DMS 273 (cell line): ENCODE measurements at regions not wholly inside any gene's neighbourhood (a gene's known extent, or its start where the extent isn't known, plus 50 kb on each side); places are given as distances from the start of the nearest gene placed in this dataset.
"Not testable (repeated sequence)": the region's sequence is repeated elsewhere in the genome, so short reads cannot be mapped to it uniquely, and the experiment has no call there.

ENCODE experiments used
- DNase-seq: peaks from one replicate; lab custom pipeline; 2025; ENCODE audit not compliant: unreplicated experiment; lab: John Stamatoyannopoulos, UW

DNA sequence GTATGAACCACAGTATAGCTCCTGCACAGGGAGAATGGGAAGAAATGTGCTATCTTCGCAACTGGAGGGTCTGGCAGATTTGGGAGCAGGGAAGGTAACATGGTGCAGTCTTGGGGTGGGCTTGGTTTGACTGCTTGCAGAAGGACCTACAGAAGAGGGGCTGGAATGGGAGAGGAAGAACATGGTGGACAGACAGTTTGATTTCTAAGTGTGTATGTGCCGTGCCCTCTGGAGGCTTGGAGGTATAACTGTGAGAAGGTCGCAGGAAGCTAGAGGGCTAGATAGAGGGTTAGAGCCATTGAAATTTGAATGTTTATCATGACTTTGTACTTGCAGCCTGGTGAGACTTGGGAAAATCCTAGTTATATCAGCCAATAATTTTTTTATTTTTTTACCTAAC, 169.2 kb downstream of the SQOR start:
- no peak for DNase-seq

DNA sequence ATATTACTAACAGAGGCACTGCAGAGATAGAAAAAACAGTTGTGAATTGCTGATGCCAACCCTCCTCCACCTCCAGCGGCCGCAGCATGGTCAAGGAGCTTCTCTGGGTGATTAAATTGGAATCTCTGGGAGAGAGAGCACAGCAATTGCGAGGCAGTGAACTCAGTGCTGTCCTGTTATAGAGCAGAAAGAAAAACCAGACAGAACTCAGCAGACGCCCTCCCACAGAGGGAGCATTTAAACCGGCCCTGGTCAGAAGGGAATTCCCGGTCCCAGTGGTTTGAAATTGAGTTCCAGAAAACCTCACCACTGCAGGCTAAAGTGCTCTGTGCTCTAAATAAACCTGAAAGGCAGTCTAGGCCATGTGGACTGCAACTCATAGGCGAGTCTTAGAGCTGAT, 175.4 kb downstream of the SQOR start:
- DNase-seq, result no peak

DNA sequence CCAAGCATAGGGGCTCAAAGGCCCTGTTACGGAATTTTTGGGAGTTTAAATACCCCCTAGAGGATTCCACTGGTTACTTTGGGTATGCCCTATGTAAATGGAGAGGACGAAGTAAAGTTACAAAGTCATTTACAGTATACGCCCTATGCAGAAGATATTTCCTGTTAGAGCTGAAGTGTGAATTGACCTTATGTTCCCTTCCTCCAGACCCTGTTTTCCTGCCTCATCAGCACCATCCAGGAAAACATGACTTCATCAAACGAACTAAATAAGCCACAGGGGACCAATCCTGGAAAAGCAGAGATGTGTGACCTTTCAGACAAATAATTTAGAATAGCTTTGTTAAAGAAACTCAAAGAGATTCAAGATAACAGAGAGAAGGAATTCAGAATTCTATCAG, 177.4 kb downstream of the SQOR start:
- DNase-seq, result no peak

DNA sequence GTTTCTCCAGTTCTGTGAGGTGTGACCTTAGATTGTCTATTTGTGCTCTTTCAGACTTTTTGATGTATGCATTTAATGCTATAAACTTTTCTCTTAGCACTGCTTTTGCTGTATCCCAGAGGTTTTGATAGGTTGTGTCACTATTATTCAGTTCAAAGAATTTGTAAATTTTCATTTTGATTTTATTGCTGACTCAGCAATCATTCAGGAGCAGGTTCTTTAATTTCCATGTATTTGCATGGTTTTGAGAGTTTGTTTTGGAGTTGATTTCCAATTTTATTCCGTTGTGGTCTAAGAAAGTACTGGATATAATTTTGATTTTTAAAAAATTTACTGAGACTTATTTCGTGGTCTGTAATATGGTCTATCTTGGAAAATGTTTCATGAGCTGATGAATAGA, 182.7 kb downstream of the SQOR start:
- not testable (repeated sequence) for DNase-seq

DNA sequence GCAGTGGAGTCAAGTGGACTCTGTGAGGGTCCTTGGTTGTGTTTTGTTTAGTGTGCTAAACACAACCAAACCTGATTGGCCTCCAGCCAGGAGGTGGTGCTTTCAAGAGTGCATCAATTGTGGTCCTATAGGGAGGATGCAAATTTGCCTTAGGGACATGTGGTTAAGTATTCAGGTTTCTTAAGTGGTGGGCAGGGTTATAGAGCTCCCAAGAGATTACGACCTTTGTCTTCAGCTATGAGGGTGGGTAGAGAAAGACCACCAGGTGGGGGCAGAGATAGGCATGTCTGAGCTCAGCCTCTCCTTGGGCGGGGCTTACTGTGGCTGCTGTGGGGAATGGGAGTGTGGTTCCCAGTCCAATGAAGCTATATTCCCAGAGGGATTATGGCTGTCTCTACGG, 186.6 kb downstream of the SQOR start:
- DNase-seq, result no peak

DNA sequence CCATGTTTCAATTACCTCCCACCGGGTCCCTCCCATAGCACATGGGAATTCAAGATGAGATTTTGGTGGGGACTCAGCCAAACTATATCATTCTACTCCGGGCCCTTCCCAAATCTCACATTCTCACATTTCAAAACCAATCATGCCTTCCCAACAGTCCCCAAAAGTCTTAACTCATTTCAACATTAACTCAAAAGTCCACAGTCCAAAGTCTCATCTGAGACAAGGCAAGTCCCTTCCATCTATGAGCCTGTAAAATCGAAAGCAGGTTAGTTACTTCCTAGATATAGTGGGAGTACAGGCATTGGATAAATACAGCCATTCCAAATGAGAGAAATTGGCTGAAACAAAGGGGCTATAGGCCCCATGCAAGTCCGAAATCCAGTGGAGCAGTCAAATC, 188.1 kb downstream of the SQOR start:
- DNase-seq, result not testable (repeated sequence)

DNA sequence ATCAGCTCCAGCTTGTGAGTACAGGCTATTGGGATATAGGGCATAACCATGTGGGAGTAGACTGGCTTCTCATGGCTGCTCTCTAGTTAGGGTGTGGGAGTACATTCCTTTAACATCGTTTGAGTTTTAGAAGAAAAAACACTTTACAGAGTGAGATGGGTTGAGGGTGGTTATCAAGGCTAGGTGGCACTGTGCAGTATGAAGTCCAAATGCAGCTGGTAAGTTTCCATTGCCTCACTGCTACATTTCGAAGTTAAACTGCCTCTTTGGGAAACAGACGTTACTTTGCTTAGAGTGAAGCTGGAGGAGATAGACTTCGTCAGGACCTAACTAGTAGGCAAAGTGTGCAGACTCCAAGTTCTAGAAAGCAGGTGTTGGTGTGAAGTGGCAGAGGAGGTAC, 192.4 kb downstream of the SQOR start:
- DNase-seq, result no peak

DNA sequence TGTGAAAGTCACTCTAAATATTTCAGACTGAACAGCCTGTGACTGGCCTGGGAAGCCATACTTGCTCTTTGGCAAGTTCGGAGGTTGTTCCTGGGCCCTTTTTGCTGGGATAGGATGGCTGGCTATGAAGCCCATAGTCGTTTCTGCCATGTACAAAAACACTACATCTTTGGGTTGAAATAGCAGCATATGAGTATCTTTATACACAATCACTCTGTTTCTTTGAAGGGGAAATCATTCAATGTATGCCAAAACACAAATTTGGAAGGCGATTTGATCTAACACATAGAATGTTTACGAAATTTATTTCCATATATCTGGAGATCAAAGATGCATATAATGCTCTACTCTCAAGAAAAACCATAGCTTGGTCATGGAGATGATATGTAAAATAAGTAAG, 192.9 kb downstream of the SQOR start:
- DNase-seq, result no peak

DNA sequence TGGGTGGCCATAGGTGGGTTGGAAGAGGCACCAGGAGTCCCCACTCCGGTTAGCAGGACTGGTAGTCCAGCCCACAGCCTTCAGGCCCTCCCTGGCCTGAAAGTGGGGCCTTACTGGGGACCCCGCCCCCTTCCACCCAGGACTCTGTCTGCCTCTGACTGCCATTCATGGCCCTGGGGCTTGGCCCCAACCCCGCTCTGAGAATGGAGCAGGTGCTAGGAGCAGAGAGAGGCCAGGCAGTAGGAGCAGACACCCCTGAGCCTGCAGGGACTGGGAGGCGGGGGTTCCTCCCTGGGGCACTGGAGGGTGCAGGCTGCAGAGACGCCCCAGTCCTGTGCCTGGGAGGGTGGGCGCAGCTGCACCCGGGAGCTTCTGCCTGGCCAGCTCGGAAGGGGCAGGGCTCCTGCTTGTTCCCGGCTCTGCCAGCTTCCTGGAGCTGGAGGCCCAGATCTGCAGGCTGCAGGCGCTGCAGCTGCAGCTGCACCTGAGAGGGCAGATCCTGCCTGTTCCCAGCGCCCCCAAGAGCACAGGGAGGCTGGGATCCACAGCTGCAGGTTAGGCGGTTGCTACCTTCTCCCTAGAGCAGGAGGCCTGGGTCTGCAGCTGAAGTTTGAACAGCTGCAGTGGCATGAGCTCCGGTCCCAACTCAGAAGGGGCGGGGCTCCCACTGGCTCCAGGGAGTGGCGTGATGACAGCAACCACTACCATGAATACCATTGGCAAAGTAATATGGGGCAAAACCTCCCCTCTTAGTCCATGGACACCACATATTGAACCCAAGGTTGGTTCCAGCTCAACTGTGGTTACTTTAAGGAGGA, 194.7 kb downstream of the SQOR start:
- no peak for DNase-seq

DNA sequence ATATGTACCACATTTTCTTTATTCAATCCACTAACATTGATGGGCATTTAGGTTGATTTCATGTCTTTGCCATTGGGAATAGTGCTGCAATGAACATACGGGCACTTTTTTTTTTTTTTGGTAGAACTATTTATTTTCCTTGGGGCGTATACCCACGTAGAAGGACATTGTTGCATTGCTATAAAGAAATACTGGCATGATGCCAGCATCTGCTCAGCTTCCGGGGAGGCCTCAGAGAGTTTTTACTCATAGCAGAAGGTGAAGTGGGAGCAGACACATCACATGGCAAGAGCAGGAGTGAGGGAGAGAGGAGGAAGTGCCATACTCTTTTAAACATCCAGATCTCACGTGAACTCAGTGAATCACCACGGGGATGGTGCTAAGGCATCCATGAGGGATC, 197.0 kb downstream of the SQOR start:
- DNase-seq, result no peak

DNA sequence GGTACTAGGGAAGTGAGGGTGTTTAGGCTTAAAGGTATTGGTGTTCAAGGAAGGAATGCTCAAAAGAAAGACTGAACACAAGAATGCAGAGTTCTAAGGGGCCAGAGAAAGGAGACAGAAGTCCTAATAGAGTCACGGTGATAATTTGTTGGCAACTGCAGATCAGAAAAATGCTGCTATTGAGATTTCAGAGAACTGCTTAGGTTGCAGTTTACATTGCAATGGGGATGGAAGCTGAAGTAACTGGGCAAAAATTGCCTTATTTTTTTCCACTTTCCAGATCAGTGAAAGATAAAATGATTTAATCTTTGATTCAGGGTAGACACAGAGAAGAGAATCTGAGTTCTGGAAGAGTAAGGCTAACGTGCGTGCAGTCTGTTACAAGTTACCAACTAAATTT, 199.8 kb downstream of the SQOR start:
- no peak for DNase-seq

DNA sequence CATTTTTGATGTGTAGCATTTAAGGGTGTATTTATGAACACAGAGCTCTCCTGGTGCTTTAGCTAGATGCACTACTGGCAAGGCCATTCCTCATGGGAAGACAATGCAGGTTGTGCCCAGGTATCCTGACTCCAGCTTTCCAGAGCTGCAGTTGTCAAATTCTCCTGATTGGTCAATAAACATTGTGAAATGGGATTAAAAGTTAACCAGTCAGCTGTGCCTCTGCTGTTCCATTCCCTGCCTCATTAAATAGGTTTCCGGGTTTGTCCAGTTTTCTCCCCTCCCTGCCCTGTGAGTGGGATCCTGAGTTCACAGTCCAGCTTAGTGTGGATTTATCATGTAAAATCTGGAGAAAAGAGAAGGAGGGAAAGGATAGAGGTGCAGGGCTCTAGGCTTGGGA, 207.3 kb downstream of the SQOR start:
- DNase-seq, result no peak

DNA sequence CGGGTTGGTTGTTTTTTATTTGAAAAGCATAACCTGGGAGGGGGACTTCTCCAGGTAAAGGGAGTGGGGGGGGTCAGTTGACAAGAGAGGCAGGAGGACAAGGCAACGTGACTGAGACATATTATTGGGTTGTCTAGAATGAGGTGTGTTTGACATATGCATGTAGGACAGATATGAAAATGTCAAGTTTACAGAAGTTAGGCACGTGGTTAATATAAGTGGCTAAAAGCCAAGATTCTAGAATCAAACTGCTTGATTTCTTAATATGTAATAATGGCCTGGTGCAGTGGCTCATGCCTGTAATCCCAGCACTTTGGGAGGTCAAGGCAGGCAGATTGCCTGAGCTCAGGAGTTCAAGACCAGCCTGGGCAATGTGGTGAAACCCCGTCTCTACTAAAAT, 212.8 kb downstream of the SQOR start:
- DNase-seq, result no peak

DNA sequence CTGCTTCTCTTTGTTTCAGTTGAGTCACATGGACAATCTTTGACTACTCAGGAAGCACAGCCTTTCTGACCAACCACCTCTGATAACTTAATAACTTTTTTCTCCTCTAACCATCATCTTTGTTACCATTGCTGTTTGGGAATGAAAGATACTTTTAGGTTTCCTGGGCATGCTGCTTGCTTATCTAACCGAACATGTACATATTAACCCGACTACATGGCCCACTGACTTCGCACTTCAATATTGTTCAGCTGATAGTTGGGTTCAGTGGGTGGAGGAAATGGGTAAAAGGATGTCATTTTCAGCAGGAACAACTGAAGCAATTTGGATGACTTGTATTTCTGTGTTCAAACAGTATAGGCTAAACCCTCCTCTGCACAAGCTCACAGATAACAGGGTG, 214.3 kb downstream of the SQOR start:
- no peak for DNase-seq

DNA sequence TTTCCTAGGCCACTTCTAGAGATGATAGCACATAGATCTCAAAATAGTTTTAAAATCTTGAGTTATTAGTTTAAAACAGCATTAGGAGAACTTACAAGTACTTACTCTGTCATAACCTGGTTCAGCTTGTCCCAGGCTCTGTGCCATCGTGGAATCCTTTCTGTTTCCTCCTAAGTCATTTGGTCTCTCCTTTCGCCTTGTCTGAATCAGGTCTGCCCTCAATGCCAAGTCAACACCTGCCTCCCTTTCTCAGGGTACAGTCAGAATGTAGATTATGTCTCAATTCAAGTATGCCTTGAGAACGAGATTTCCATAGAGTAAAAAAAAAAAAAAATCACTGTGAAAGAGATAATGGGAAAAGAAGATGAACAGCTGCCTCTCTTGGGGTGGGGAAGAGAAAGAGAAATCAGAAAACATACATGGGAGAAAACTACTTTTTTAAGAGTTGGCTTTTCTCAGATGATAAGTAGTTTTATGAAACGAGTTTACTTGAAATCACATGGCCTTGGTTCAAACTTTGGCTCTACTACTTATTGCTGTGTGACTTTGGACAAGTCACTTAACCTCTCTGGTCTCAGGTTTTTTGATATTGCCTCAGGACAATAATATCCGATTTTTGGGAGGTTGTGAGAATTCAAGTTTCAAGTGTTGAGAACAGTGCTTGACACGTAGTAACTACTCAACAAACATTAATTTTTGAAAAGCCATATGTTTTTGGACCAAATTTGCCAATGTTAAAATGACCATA, 219.8 kb downstream of the SQOR start:
- DNase-seq, result no peak

DNA sequence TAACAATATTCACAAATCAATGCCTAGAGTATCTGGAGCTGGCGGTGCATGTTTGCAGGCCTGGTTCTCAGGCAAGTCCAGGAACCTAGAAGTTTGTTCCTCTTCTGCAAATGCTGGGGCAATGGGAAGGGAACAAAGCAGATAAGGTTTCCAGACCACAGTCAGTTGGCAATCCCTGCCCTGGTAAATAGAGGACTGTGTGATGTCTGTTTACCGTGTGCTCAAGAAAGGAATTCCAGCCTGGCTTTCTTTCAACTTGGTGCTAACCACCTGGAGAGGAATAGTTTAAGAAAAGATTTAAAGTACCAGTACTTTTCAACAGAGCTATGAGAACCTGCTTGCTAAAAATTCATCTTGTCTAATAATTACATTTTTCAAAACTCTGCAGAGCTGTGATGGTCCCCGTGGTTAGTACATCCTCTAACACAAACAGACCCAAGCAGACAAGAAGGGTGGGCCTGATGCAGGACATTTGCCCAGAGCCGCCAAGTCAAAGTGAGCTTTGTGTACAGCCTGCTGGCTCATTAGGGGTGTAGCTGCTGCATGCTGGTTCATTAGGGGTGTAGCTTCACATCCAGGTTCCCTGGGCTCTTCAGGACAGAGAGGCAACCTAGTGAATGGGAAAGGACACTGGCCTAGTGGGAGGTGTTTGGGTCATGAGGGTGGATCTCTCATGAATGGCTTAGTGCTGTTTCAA, 220.5 kb downstream of the SQOR start:
- DNase-seq, result no peak

DNA sequence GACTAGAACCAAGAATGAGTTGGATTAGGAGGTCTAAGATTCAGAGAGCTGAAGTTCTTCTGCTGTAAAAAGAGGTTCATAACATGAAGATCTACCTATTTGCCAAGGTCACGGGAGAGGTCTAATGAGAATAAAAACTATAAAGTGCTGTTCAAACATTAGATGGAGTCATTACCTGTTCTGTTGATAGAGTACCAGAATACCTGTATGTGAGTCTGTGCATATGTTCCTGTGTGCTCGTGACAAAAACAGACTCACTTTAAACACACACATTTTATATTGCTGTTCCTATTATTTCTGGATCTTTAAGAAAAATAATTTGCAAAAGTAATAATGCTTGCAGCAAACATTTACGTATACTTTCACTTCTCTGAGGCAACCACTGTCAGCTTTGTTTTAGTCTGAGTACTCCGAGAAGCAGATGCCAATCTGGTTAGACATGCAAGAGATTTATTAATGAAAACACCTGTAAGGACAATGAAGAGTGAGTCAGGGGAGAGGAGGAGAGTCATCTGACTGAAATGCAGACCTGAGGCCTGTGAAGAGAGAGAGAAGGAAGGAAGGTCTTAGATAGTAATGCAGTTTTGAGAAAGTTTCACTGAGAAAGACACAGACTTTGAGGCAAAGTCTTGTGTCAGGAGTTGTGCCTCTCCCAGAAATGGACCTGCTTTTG, 221.2 kb downstream of the SQOR start:
- DNase-seq, result no peak

DNA sequence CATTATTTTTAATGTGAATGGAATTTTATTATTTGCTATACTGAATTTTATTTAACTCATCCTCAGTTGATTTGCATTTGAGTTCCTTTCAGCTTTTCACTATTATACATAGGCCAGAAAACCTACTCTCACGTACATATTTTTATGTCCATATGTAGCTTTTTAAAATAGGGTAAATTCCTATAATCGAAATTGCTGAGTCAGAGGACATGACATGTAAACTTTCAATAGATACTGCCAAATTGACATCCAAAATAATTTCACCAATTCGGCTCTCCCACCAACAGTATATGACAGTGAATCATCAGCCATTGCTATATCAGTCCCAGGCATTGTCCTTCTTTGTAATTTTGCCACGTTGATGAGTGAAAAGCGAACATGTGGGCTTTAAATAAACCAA, 222.5 kb downstream of the SQOR start:
- DNase-seq, result no peak

DNA sequence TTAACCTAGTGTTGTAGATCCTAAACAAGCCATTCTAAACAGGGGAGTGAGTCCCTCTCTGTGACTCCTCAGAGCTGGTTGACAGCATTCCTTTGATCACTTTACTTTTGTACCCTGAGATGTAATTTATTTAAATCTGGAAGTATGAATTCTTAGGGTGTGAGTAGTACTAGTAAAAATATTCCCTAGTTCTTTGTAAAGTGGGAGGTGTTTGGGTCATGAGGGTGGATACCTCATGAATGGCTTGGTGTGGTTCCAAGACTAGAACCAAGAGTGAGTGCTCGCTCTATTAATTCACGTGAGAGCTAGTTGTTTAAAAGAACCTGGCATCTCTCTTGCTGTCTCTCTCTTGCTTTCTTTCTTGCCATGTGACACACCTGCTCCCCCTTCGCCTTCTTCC, 223.7 kb downstream of the SQOR start:
- DNase-seq, result no peak

DNA sequence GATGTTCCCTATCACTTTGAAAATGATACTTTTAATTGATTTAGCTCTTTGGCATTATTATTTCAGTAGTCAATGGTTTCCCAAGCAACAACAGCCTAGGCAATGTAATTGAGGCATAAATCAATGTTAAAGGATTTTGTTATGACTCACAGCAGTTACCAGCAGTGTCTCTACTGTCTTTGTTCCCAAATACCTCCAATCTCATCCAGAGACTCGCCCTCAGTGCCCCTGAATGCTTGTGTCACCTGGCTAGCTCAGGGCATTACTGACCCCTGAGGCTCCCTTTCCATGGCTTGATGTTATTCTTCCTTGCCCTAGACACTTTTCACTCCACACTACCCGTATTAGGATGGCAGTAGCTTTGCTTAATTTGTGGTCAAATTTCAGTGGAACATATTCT, 227.2 kb downstream of the SQOR start:
- no peak for DNase-seq

DNA sequence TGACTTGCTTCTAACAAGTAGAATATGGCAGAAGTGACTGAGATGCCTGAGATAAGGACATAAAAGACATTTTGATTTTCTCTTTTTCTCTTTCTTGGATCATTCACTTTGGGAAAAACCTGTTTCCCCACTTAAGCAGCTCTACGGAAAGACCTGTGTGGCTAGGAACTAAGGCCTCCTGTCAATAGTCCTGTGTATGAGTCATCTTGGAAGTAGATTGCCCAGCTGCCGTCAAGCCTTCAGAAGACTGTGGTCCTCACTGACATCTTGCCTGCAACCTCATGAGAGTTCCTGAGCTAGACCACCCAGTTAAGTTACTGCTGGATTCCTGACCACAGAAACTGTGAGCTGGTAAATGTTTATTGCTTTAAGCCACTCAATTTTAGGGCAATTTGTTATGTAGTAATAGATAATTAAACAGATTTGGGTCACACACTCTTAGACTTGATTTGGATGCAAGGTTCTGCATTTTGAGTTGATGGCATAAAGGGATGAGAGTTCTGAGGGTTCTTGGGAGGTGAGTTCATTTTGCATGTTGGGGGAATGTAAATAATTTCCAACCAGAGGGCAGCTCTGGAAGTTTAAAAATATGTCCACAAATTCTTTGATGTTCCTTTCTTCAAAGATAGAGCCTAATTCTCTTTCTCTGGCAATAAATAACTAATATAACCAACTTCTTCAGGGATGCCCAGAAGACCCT, 229.2 kb downstream of the SQOR start:
- DNase-seq, result no peak
